GM23248 (cell line): ENCODE measurements at regions not wholly inside any gene's neighbourhood (a gene's known extent, or its start where the extent isn't known, plus 50 kb on each side); places are given as distances from the start of the nearest gene placed in this dataset.

Experiments used
- DNase-seq: peaks from one replicate; pipeline ENCODE4 v3.0.0-alpha.2; 2015
- H2AFZ ChIP-seq: fragments of 200-600 bp; sonication (generic); 2 replicates; pipeline ENCODE4 v1.6.1; 2016; ENCODE audit warnings: antibody characterized with exemption
- H3F3A ChIP-seq: fragments of 200-600 bp; sonication (generic); 2 replicates; pipeline ENCODE4 v1.6.1; 2016; ENCODE audit warnings: mild to moderate bottlenecking, antibody characterized with exemption, mixed run types; ENCODE audit not compliant: insufficient read depth
- H3K27ac ChIP-seq: fragments of 200-600 bp; sonication (generic); 2 replicates; pipeline ENCODE4 v1.5.1; 2016; ENCODE audit warnings: mild to moderate bottlenecking
- H3K27me3 ChIP-seq: fragments of 200-600 bp; sonication (generic); replicated peaks from 2 replicates; pipeline ENCODE4 v1.6.1; 2016; ENCODE audit warnings: mild to moderate bottlenecking; ENCODE audit not compliant: insufficient read depth
- H3K36me3 ChIP-seq: fragments of 200-600 bp; sonication (generic); 2 replicates; pipeline ENCODE4 v1.6.1; 2016; ENCODE audit warnings: low read depth, mild to moderate bottlenecking
- H3K4me1 ChIP-seq: fragments of 200-600 bp; sonication (generic); 2 replicates; pipeline ENCODE4 v1.6.1; 2016; ENCODE audit warnings: mild to moderate bottlenecking; ENCODE audit not compliant: insufficient read depth
- H3K4me2 ChIP-seq: fragments of 200-600 bp; sonication (generic); one replicate; pipeline ENCODE4 v1.6.1; 2016; ENCODE audit warnings: mild to moderate bottlenecking; ENCODE audit not compliant: unreplicated experiment
- H3K4me3 ChIP-seq: fragments of 200-600 bp; sonication (generic); 2 replicates; pipeline ENCODE4 v1.5.1; 2016; ENCODE audit warnings: mild to moderate bottlenecking
- H3K79me2 ChIP-seq: fragments of 200-600 bp; sonication (generic); 2 replicates; pipeline ENCODE4 v1.6.1; 2016; ENCODE audit warnings: mild to moderate bottlenecking; ENCODE audit not compliant: insufficient read depth
- H3K9ac ChIP-seq: fragments of 200-600 bp; sonication (generic); 2 replicates; pipeline ENCODE4 v1.6.1; 2016; ENCODE audit warnings: mild to moderate bottlenecking
- H3K9me2 ChIP-seq: fragments of 200-600 bp; sonication (generic); 2 replicates; pipeline ENCODE4 v1.6.1; 2016; ENCODE audit warnings: mixed run types, mild to moderate bottlenecking, moderate library complexity; ENCODE audit not compliant: insufficient read depth
- H3K9me3 ChIP-seq: fragments of 200-600 bp; sonication (generic); one replicate; pipeline ENCODE4 v1.6.1; 2017; ENCODE audit warnings: low read depth
- H4K20me1 ChIP-seq: fragments of 200-600 bp; sonication (generic); 2 replicates; pipeline ENCODE4 v1.6.0; 2016; ENCODE audit not compliant: insufficient read depth
- EZH2 ChIP-seq: fragments of 200-600 bp; sonication (generic); IDR thresholded peaks from 2 replicates; pipeline ENCODE4 v1.6.1; 2018; ENCODE audit warnings: antibody characterized with exemption, mild to moderate bottlenecking; ENCODE audit not compliant: insufficient read depth, poor library complexity, severe bottlenecking
- EZH2phosphoT487 ChIP-seq: fragments of 200-600 bp; sonication (generic); IDR thresholded peaks from 2 replicates; pipeline ENCODE4 v1.6.1; 2018; ENCODE audit warnings: antibody characterized with exemption, moderate library complexity, mild to moderate bottlenecking, low read depth; ENCODE audit not compliant: insufficient read depth
- WGBS, 2 experiments: methylation state at CpG; one replicate each; pipeline ENCODE4 v1.1.6; 2015 to 2017; ENCODE audit warnings: low lambda C conversion rate in 2 of 2, low coverage in 1 of 2; ENCODE audit errors: missing lambda C conversion rate in 2 of 2; 5-methylcytosine and 5-hydroxymethylcytosine counted together
- in situ Hi-C: fragments of 300-500 bp; cut with MboI; formaldehyde crosslinking; loops from 2 replicates; pipeline ENCODE4 v1.15.0; 2020

GRCh38 chr12:90122681-90123080 lies 414.0 kb upstream of the ATP2B1 start:
- in situ Hi-C loops = no loop called here

GRCh38 chr12:90120627-90121026 lies 412.0 kb upstream of the ATP2B1 start:
- Histone ChIP-seq H3K4me2 (no peak overlapping the region), H3K4me3 (no peak overlapping the region), H3K9me2 (no peaks in the 10 kb centered on the region), H3K9me3 (no peaks in the 10 kb centered on the region), H3F3A (no peaks in the 10 kb centered on the region), H2AFZ (no peak overlapping the region), H3K4me1 (peaks cover 10% of the 10 kb centered on the region), H3K9ac (no peak overlapping the region), H3K27ac (no peak overlapping the region), H3K79me2 (no peaks in the 10 kb centered on the region), H3K36me3 (no peaks in the 10 kb centered on the region), H4K20me1 (no peaks in the 10 kb centered on the region), H3K27me3 (no peaks in the 10 kb centered on the region)
- DNase-seq = no peak
- in situ Hi-C loops = no loop called here
- no peak for TF ChIP-seq EZH2

More at GRCh38 chr12:90122681-90123080, 414.0 kb upstream of the ATP2B1 start:
- no peak overlapping the region for H3K4me2 ChIP-seq
- no peak overlapping the region for H3K27ac ChIP-seq
- H3K9me3 ChIP-seq = no peaks in the 10 kb centered on the region
- DNase-seq = no peak
- H3F3A ChIP-seq = no peaks in the 10 kb centered on the region
- WGBS, 2 experiments = 36 to 43% methylated on average over 3 of the region's 3 CpGs
- no peak overlapping the region for H2AFZ ChIP-seq
- H3K27me3 ChIP-seq = no peaks in the 10 kb centered on the region
- peaks cover 10% of the 10 kb centered on the region for H3K4me1 ChIP-seq
- no peaks in the 10 kb centered on the region for H4K20me1 ChIP-seq
- no peaks in the 10 kb centered on the region for H3K9me2 ChIP-seq
- TF ChIP-seq EZH2phosphoT487 = no peak
- TF ChIP-seq EZH2 = no peak
- H3K4me3 ChIP-seq = no peak overlapping the region
- no peak overlapping the region for H3K9ac ChIP-seq
- no peaks in the 10 kb centered on the region for H3K36me3 ChIP-seq
- no peaks in the 10 kb centered on the region for H3K79me2 ChIP-seq

- Histone ChIP-seq H3F3A (no peaks in the 10 kb centered on the region), H3K4me2 (no peak overlapping the region), H3K27ac (no peak overlapping the region), H3K4me3 (no peak overlapping the region), H3K4me1 (no peaks in the 10 kb centered on the region), H3K9me2 (no peaks in the 10 kb centered on the region), H3K36me3 (no peaks in the 10 kb centered on the region), H3K79me2 (no peaks in the 10 kb centered on the region), H3K27me3 (no peaks in the 10 kb centered on the region), H4K20me1 (no peaks in the 10 kb centered on the region), H3K9ac (no peak overlapping the region), H3K9me3 (no peaks in the 10 kb centered on the region), H2AFZ (no peak overlapping the region; the same call in 1 of the 2 replicates)
- no peak for DNase-seq
- TF ChIP-seq EZH2phosphoT487 = no peak
- TF ChIP-seq EZH2 = no peak
- in situ Hi-C loops = no loop called here
- WGBS, 2 experiments = 7 to 12% methylated on average over 1 of the region's 1 CpG
These were observed 404.0 kb upstream of the ATP2B1 start for GRCh38 chr12:90112666-90113065.

GRCh38 chr12:90111791-90112580 lies 403.3 kb upstream of the ATP2B1 start:
- Histone ChIP-seq H3K4me2 (no peak overlapping the region), H3K4me3 (no peak overlapping the region), H3K27ac (no peak overlapping the region)

More at GRCh38 chr12:90111791-90112580, 403.3 kb upstream of the ATP2B1 start:
- TF ChIP-seq EZH2phosphoT487 (no peak), EZH2 (no peak)
- Histone ChIP-seq H3K27me3 (no peaks in the 10 kb centered on the region), H3K9ac (no peak overlapping the region), H3K4me1 (no peaks in the 10 kb centered on the region), H4K20me1 (no peaks in the 10 kb centered on the region), H3K79me2 (no peaks in the 10 kb centered on the region), H2AFZ (peak overlapping the region; percentile 77), H3K36me3 (no peaks in the 10 kb centered on the region), H3K9me3 (no peaks in the 10 kb centered on the region), H3K9me2 (no peaks in the 10 kb centered on the region), H3F3A (no peaks in the 10 kb centered on the region)
- WGBS, 2 experiments = 27 to 28% methylated on average over 10 of the region's 10 CpGs
- in situ Hi-C loops = no loop called here
- DNase-seq = no peak
